IPS-NIHi11 (cell line): ENCODE measurements at regions not wholly inside any gene's neighbourhood (a gene's known extent, or its start where the extent isn't known, plus 50 kb on each side); places are given as distances from the start of the nearest gene placed in this dataset.
"Not testable (repeated sequence)": the region's sequence is repeated elsewhere in the genome, so short reads cannot be mapped to it uniquely, and the experiment has no call there.

Experiments used
- DNase-seq: peaks from one replicate; pipeline ENCODE4 v3.0.0; 2012; ENCODE audit warnings: mixed read lengths, low spot score

- no peak for DNase-seq
Measured at GRCh38 chr6:144359783-144360182, 74.6 kb downstream of the UTRN start.

GRCh38 chr6:144360401-144360800 lies 75.3 kb downstream of the UTRN start:
- DNase-seq, result no peak

- no peak for DNase-seq
Measured at GRCh38 chr6:144361016-144361415, 75.9 kb downstream of the UTRN start.

GRCh38 chr6:144362042-144363018 lies 77.2 kb downstream of the UTRN start:
- no peak for DNase-seq

GRCh38 chr6:144364208-144364720 lies 79.1 kb downstream of the UTRN start:
- no peak for DNase-seq

- DNase-seq, result no peak
Measured at GRCh38 chr6:144364782-144365181, 79.6 kb downstream of the UTRN start.

GRCh38 chr6:144365271-144365670 lies 80.1 kb downstream of the UTRN start:
- DNase-seq, result no peak

- not testable (repeated sequence) for DNase-seq
Measured at GRCh38 chr6:144369696-144370095, 84.6 kb downstream of the UTRN start.

GRCh38 chr6:144372116-144372515 lies 87.0 kb downstream of the UTRN start:
- no peak for DNase-seq

GRCh38 chr6:144372611-144373594 lies 87.8 kb downstream of the UTRN start:
- no peak for DNase-seq

- DNase-seq, result not testable (repeated sequence)
Measured at GRCh38 chr6:144374525-144374924, 89.4 kb downstream of the UTRN start.

GRCh38 chr6:144377586-144378210 lies 92.6 kb downstream of the UTRN start:
- DNase-seq, result no peak

- no peak for DNase-seq
Measured at GRCh38 chr6:144378437-144378836, 93.3 kb downstream of the UTRN start.

- no peak for DNase-seq
Measured at GRCh38 chr6:144379356-144379755, 94.2 kb downstream of the UTRN start.

GRCh38 chr6:144381499-144381898 lies 96.4 kb downstream of the UTRN start:
- DNase-seq, result not testable (repeated sequence)

GRCh38 chr6:144383336-144383735 lies 98.2 kb downstream of the UTRN start:
- no peak for DNase-seq

- no peak for DNase-seq
Measured at GRCh38 chr6:144384427-144384826, 99.3 kb downstream of the UTRN start.

- DNase-seq, result not testable (repeated sequence)
Measured at GRCh38 chr6:144389474-144389873, 104.3 kb downstream of the UTRN start.

GRCh38 chr6:144390202-144390601 lies 105.1 kb downstream of the UTRN start:
- DNase-seq, result no peak

GRCh38 chr6:144390886-144391285 lies 105.8 kb downstream of the UTRN start:
- no peak for DNase-seq

GRCh38 chr6:144392536-144392935 lies 107.4 kb downstream of the UTRN start:
- DNase-seq, result no peak

GRCh38 chr6:144394210-144394609 lies 109.1 kb downstream of the UTRN start:
- DNase-seq, result no peak
